ENCODE measurements at regions not wholly inside any gene's neighbourhood (a gene's known extent, or its start where the extent isn't known, plus 50 kb on each side); places are given as distances from the start of the nearest gene placed in this dataset.

DNA sequence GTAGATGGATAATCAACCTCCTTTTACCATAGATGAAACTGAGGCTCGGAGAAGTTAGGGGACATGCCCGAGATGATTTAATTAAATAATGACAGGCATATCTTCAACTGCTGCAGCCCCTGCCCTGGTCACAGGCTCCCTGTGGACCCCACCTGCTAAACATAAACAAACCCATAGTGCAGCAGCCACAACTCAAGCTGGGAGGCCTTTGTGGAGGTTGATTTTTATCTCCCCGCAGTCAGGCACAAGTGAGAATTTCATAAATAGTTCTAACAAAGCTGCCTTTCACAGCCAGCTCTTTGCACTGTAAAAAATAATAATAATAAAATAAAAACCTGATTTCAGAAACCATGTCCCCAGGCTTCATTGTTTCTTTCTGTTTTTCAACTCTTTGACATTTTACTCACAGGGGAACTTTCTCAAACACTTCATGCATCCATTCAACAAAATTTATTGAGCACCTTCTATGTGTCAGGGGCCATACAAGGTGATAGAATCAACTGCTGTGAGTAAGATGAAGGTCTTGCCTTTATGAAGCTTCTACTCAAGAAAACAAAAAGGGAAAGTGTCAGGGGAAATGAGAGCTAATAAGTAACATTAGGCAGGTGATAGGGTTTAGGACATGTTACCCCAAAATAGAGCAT is 393.6 kb upstream of the PROK2 start:
- Histone ChIP-seq H3K4me2 (ENCODE audit: low read length) (no peak overlapping the region), H3K4me3 (ENCODE audit: insufficient read depth, low read depth, low read length) (no peak overlapping the region), H3K36me3 (ENCODE audit: insufficient read depth, low read length) (no peaks in the 10 kb centered on the region), H3K27me3 (ENCODE audit: insufficient read depth, low read length) (peaks cover 18% of the 10 kb centered on the region), H3K79me2 (ENCODE audit: insufficient read depth, low read length) (no peaks in the 10 kb centered on the region), H3K4me1 (ENCODE audit: insufficient read depth, low read length) (peaks cover 9% of the 10 kb centered on the region), H4K20me1 (ENCODE audit: insufficient read depth, low read length) (no peaks in the 10 kb centered on the region), H2AFZ (ENCODE audit: low read depth, low read length) (no peak overlapping the region), H3K9ac (ENCODE audit: low read length) (no peak overlapping the region), H3K27ac (ENCODE audit: low read depth, low read length) (no peak overlapping the region), H3K9me3 (ENCODE audit: insufficient read depth, low read depth, low read length) (no peaks in the 10 kb centered on the region)
- no peaks in the 10 kb centered on the region for H3K4me1 Mint-ChIP-seq (ENCODE audit: low read depth, unreplicated experiment)
- H3K27ac Mint-ChIP-seq (ENCODE audit: unreplicated experiment) = no peak overlapping the region
- no peaks in the 10 kb centered on the region for H3K36me3 Mint-ChIP-seq (ENCODE audit: low read depth, unreplicated experiment)
- TF ChIP-seq EZH2 (IDR thresholded peaks at IDR 0.05; ENCODE audit: insufficient read depth, low read length) = no peak
- TF ChIP-seq, protein P1, sequence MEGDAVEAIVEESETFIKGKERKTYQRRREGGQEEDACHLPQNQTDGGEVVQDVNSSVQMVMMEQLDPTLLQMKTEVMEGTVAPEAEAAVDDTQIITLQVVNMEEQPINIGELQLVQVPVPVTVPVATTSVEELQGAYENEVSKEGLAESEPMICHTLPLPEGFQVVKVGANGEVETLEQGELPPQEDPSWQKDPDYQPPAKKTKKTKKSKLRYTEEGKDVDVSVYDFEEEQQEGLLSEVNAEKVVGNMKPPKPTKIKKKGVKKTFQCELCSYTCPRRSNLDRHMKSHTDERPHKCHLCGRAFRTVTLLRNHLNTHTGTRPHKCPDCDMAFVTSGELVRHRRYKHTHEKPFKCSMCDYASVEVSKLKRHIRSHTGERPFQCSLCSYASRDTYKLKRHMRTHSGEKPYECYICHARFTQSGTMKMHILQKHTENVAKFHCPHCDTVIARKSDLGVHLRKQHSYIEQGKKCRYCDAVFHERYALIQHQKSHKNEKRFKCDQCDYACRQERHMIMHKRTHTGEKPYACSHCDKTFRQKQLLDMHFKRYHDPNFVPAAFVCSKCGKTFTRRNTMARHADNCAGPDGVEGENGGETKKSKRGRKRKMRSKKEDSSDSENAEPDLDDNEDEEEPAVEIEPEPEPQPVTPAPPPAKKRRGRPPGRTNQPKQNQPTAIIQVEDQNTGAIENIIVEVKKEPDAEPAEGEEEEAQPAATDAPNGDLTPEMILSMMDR (IDR thresholded peaks at IDR 0.05; ENCODE audit: insufficient read depth, low read depth, low read length) = no peak
- H3K9me3 Mint-ChIP-seq (ENCODE audit: unreplicated experiment) = no peaks in the 10 kb centered on the region
- no peak overlapping the region for H3K4me3 Mint-ChIP-seq (ENCODE audit: unreplicated experiment)
- FAIRE-seq = no peak
- peaks cover 18% of the 10 kb centered on the region for H3K27me3 Mint-ChIP-seq (ENCODE audit: low read depth, unreplicated experiment)
- DNase-seq (ENCODE audit: low read depth) = no peak

DNA sequence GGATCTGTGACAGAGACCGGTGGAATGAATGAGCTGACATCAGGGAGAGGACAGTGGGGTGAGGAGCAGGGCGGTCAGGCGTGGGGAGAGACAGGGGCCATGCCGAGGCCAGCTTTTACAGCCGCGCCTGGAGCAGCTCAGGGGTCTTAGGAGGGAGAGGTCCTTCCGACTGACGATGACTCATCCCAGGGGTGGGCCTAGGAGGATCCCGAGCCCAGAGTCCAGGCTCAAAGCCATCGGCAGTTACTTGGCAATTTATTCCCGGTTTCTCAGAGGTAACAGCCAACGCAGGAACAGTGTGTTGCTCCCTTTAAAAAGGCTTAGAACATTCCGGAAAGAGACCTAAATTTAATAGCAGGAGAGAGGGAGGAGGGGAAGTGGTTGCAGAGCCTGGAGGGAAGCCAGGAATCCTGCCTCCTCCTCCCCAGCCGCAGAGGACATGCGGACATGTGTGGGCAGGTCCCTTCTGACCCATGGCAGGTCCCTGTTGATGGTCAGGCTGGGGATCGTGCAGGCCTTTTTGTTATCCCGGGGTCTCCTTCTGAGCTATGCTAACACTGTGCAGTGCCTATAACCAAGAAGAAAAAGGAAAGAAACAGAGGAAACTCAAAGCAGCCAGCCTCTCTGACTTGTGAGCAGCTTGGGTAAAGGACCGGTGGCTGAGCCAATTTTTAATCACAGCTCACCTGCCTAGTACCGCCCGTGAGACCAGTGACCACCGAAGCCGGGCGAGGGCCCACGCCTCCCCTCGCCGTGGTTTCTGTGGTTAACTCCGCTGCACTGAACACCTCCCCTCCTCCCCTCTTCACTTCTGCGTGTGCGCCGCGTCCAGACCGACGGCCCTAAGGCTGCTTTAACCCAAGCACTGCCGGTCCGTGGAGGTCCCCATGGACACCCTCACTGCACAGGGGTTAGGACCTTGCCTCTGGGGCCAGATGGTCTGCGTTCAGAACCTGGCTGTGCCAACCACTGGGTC is 392.4 kb upstream of the PROK2 start:
- peak; percentile 41 for DNase-seq (ENCODE audit: low read depth)
- H3K27me3 Mint-ChIP-seq (ENCODE audit: low read depth, unreplicated experiment) = peaks cover 19% of the 10 kb centered on the region
- Histone ChIP-seq H3K4me1 (ENCODE audit: insufficient read depth, low read length) (peaks cover 9% of the 10 kb centered on the region), H3K9ac (ENCODE audit: low read length) (no peak overlapping the region), H3K27ac (ENCODE audit: low read depth, low read length) (no peak overlapping the region), H4K20me1 (ENCODE audit: insufficient read depth, low read length) (no peaks in the 10 kb centered on the region), H3K27me3 (ENCODE audit: insufficient read depth, low read length) (peaks cover 16% of the 10 kb centered on the region), H3K36me3 (ENCODE audit: insufficient read depth, low read length) (no peaks in the 10 kb centered on the region), H2AFZ (ENCODE audit: low read depth, low read length) (peak overlapping the region; percentile 65), H3K4me3 (ENCODE audit: insufficient read depth, low read depth, low read length) (no peak overlapping the region), H3K4me2 (ENCODE audit: low read length) (peak overlapping the region; percentile 65), H3K9me3 (ENCODE audit: insufficient read depth, low read depth, low read length) (no peaks in the 10 kb centered on the region), H3K79me2 (ENCODE audit: insufficient read depth, low read length) (no peaks in the 10 kb centered on the region)
- no peaks in the 10 kb centered on the region for H3K9me3 Mint-ChIP-seq (ENCODE audit: unreplicated experiment)
- FAIRE-seq = peak; percentile 23
- no peak for TF ChIP-seq EZH2 (IDR thresholded peaks at IDR 0.05; ENCODE audit: insufficient read depth, low read length)
- TF ChIP-seq, protein P1 (IDR thresholded peaks at IDR 0.05; ENCODE audit: insufficient read depth, low read depth, low read length) = no peak
- no peaks in the 10 kb centered on the region for H3K4me1 Mint-ChIP-seq (ENCODE audit: low read depth, unreplicated experiment)
- no peaks in the 10 kb centered on the region for H3K36me3 Mint-ChIP-seq (ENCODE audit: low read depth, unreplicated experiment)
- no peak overlapping the region for H3K27ac Mint-ChIP-seq (ENCODE audit: unreplicated experiment)
- H3K4me3 Mint-ChIP-seq (ENCODE audit: unreplicated experiment) = no peak overlapping the region

Data from astrocyte (in vitro differentiated cells and primary cell).